D721Med (cell line): ENCODE measurements at regions not wholly inside any gene's neighbourhood (a gene's known extent, or its start where the extent isn't known, plus 50 kb on each side); places are given as distances from the start of the nearest gene placed in this dataset.
"Not testable (repeated sequence)": the region's sequence is repeated elsewhere in the genome, so short reads cannot be mapped to it uniquely, and the experiment has no call there.

Source experiments
- DNase-seq: peaks from one replicate; pipeline ENCODE4 v3.0.0; 2011; ENCODE audit warnings: low spot score; ENCODE audit not compliant: insufficient read length
- FAIRE-seq: peaks from 2 replicates; lab custom pipeline; 2011; peaks lifted over from hg19 to GRCh38; lab: Jason Lieb, UNC
- TF ChIP-seq, protein P1 (sequence below): IDR thresholded peaks from 2 replicates; pipeline ENCODE4 v1.5.1; 2012; ENCODE audit warnings: mild to moderate bottlenecking, control low read depth; ENCODE audit not compliant: insufficient read depth; ENCODE audit errors: missing control alignments

DNA sequence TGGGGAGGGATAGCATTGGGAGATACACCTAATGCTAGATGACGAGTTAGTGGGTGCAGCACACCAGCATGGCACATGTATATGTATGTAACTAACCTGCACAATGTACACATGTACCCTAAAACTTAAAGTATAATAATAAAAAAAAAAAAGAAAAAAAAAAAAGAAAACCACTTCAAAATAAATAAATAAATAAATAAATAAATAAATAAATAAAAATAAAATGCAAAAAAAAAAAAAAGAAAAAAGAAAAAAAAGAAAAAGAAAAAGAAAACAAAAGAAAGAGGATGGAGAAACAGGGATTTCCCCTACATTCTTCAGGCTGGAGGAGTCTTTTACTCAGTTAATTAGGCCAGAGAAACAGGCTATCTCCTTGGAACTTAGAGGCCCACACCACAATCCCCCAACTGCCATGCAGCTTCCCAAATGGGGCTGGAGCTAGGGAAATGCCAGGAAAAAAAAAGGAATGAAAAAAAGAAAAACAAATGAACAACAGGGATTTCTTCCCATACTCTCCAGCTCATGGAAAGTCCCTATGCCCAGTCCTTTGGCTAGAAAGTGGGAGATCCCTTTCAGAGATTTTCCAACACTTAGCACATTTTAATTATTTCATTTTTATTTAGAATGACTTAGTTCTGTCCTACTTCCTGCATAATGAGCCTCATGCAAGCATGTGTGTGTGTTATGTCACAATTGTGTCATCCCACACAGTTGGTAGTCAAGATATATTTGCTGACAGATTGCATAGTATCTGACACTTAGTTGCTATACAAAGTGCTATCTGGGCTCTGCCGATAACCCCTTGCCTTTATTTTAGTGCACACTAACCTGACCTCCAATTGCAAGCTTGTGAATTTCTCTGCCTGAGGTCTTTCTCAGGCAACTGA is 486.4 kb downstream of the PLPP3 start:
- TF ChIP-seq, protein P1, sequence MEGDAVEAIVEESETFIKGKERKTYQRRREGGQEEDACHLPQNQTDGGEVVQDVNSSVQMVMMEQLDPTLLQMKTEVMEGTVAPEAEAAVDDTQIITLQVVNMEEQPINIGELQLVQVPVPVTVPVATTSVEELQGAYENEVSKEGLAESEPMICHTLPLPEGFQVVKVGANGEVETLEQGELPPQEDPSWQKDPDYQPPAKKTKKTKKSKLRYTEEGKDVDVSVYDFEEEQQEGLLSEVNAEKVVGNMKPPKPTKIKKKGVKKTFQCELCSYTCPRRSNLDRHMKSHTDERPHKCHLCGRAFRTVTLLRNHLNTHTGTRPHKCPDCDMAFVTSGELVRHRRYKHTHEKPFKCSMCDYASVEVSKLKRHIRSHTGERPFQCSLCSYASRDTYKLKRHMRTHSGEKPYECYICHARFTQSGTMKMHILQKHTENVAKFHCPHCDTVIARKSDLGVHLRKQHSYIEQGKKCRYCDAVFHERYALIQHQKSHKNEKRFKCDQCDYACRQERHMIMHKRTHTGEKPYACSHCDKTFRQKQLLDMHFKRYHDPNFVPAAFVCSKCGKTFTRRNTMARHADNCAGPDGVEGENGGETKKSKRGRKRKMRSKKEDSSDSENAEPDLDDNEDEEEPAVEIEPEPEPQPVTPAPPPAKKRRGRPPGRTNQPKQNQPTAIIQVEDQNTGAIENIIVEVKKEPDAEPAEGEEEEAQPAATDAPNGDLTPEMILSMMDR, result no peak
- no peak for FAIRE-seq
- no peak for DNase-seq

DNA sequence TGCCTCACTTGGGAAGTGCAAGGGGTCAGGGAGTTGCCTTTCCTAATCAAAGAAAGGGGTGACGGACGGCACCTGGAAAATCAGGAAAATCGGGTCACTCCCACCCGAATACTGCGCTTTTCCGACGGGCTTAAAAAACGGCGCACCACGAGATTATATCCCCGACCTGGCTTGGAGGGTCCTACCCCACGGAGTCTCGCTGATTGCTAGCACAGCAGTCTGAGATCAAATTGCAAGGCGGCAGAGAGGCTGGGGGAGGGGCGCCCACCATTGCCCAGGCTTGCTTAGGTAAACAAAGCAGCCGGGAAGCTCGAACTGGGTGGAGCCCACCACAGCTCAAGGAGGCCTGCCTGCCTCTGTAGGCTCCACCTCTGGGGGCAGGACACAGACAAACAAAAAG is 489.5 kb downstream of the PLPP3 start:
- FAIRE-seq, DNase-seq: not testable (repeated sequence)

DNA sequence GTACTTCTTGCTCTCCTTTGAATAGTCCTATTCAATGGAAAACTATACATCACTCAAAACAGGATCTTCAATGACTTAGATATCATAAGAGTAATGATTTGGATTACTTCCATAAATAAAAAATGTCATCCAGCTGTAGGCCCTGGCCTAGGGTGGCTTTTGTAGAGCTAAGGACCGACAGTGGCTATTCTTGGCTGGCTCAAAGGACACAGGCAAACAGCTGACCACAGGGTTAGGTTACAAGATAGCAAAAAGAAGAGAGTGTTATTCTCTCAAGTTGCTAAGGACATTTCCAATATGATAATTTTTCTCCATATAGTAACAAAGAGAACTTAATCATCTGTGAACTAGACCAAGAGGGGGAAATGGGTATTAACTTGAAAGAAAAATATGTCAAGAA is 495.1 kb downstream of the PLPP3 start:
- no peak for DNase-seq
- TF ChIP-seq, protein P1, result no peak
- FAIRE-seq, result no peak

DNA sequence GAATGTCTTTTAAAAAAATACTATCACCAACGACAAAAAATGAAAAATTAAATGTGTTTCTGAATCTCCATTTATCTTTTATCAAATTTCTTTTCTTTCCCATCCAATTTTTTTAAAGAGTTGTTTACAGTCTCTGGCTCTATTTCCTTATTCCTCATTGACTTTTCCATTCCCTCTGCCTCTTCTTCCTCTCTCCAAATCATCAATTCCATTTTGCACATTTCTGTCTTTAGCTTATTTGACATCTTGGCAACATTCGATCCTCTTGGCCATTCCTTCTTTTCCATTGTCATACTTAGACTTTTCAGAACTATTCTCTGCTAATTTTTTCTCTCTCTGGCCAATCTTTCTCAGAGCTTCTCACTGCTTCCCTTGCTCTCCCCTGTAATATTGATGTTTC is 497.6 kb downstream of the PLPP3 start:
- TF ChIP-seq, protein P1, result no peak
- FAIRE-seq (no peak), DNase-seq (no peak)

DNA sequence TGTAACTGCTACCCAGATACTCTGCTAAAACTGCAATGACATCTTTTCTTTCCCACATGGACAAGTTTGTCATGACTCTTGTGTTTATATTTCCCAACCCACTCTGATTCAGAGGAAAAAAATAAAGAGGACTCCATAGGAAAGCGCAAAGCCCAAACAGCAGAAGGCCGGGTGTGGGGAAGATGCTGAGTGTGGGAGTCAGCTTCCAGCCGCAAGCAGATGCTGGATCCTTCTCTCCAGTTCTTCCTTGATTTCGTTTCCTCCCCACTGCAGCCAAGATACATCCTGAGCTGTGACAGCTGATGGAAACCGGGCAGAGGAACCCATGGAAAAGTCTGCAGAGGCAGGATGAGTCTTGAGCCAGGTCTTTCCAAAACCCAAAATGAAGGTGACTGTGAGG is 498.2 kb downstream of the PLPP3 start:
- FAIRE-seq (no peak), DNase-seq (no peak)
- TF ChIP-seq, protein P1, result no peak

DNA sequence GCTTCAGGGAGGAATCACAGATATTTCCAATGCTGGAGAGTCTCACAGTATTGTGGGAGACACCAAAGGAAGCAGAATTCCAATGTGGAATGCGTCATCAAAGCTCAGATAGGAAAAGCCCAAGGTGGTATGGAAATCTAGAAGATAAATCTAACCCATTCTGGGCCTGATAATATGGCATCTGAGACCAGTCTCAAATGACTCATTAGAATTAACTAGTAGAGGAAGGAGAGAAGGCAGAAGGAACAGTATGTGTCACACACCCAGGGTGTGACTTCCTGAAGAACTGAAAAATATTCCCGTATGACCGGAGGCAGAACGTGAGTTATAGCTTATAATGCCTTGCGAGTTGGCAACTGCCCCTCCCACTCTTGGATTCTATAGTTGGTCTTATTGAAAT is 499.2 kb downstream of the PLPP3 start:
- TF ChIP-seq, protein P1, result no peak
- DNase-seq (no peak), FAIRE-seq (no peak)

DNA sequence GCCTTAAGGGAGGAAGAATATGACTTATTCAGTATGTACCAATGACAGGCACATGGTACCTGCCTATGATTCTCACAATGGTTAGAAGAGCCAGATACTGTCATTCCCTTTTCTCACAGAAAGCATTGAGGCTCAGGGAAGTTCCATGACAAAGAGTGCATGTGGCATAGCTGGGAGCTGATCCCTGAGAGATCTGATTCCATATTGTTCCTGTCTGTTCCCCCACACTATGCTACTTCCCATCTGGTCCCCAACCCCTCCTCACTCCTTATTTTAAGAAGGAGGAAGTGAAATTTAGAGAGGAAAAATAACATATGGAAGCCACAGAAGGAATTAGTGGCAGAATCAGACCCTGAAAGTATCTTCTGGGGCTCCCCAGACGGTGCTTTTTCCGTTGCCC is 500.0 kb downstream of the PLPP3 start:
- DNase-seq (no peak), FAIRE-seq (no peak)
- TF ChIP-seq, protein P1, result no peak
